HG02852 (cell line): ENCODE measurements at regions not wholly inside any gene's neighbourhood (a gene's known extent, or its start where the extent isn't known, plus 50 kb on each side); places are given as distances from the start of the nearest gene placed in this dataset.
"Not testable (repeated sequence)": the region's sequence is repeated elsewhere in the genome, so short reads cannot be mapped to it uniquely, and the experiment has no call there.

ENCODE experiments used
- ATAC-seq: cut with Tn5 transposase; IDR thresholded peaks from one replicate; pipeline ENCODE4 v1.9.1; 2021; ENCODE audit warnings: mild to moderate bottlenecking, moderate library complexity; ENCODE audit not compliant: unreplicated experiment

DNA sequence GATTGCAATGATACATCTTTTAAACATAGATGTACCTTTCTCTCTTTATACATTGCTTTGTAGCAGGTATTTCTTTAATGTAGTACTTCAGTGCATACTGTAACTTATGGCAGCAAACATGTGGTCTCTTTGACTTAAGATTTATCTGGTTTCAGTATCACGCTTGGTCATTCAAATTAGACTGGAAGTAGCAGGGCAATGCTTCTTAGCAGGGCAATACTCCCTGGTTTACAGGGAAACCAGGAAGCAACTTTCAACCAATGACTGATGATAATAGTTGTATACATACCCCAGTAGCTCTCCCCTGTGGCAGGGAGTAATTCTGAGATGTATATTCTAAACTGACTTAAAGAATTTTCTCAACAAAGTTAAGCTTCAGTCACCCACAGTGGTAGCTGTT is 761.1 kb upstream of the CDH10 start:
- no peak for ATAC-seq

DNA sequence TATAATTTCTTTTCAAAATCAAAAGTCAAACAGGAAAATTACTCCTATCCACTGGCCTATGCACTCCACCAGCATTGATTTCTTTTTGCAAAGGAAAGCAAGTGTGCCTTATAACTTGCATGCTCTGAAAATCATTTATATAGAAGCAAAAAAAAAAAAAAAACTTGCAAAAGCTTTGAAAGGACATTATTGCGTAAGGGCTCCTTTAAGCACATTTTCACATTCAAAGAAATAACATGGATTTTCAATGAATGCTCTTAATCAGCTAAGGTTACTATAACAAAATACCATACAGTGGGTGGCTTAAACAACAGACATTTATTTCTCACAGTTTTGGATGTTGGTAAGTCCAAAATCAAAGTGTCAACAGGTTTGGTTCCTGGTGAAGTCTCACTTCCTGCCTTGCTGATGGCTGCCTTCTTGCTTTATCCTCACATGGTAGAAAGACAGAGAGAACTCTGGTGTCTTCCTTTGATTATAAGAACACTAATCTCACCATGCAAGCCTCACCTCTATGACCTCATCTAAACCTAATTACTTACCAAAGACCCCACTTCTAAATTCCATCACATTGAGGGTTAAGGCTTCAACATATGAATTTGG is 755.2 kb upstream of the CDH10 start:
- ATAC-seq, result no peak

- ATAC-seq, result no peak
Observed at GRCh38 chr5:25393957-25394356, 749.2 kb upstream of the CDH10 start.

DNA sequence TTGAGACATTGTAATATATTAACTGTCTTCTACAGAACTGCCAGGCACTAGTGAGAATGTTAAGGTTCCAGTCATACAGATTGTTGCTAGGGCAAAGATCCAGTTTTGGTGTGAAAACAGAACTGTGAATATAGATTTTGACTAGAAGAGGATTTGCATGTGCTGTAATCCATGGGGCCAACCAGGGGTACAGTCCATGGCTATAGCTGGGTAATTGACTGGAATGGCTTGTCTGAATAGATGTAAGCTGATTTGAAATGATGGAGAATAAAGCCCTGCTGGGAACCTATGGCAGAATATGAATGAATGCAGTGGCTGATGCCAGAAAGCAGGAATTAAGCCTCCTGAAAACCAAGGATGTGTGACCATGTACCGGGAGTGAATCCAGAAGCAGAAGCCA is 748.5 kb upstream of the CDH10 start:
- ATAC-seq, result no peak

- ATAC-seq, result no peak
Observed at GRCh38 chr5:25387953-25388352, 743.2 kb upstream of the CDH10 start.

- no peak for ATAC-seq
Observed at GRCh38 chr5:25362799-25363198, 718.0 kb upstream of the CDH10 start.

DNA sequence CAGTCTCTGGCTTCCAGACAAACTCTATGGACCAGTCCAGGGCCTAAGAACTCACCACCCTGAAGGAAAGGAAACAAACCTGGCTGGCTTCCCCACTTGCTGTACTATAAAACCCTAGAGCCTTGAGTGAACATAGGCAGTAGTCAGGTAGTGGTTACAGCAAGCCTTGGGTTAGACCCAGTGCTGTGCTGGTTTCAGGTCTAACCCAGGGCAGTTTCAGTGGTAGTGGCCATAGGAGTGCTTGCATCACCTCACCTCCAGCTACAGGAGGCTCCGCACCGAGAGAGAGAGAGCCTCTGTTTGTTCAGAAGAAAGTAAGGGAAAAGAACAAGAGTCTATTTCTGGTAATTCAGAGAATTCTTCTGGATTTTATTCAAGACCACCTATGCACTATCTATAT is 714.1 kb upstream of the CDH10 start:
- ATAC-seq, result no peak

- ATAC-seq, result no peak
Observed at GRCh38 chr5:25357605-25358004, 712.8 kb upstream of the CDH10 start.

DNA sequence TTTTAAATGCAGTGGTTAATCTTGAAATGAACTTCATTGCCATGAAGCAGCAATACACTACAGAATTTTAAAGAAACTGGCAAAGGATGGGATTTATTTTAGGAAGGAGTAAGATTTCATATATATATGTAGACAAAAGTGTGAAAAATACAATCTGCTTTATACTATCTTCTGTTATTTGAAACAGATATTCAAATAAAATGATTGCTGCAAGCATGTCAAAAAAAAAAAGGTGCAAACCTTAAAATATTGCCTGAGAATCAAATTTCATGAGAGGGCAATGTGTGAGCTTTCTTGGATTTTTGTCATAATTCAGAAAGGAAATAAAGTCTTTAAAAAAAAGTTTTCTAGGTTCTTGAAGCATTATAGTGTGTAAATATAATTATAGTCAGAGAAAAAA is 705.0 kb upstream of the CDH10 start:
- ATAC-seq, result no peak

DNA sequence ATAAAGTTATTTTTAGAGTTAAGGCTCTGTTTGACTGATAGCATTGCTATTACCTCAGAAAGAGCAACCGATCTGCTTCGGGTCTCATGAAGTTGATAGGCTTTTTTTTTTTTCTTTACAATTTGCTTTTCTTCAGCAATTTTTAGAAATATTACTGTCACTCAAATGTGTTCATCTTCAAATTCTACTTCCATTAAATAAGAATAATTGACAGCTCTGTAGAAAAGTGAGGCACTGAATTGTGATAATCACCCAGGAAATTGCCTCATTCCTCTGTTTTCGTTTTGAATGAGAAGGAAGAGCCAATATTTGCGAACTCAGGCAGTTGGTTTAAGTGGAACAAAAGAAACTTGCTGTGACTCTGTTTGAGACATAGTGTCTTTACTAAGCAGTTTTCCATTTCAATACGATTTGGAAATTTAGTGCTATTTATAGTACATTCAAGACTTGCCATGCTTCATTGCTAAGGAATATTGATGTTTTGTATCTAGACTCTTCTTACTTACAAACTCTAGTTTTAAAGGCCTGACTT is 700.5 kb upstream of the CDH10 start:
- ATAC-seq, result no peak

DNA sequence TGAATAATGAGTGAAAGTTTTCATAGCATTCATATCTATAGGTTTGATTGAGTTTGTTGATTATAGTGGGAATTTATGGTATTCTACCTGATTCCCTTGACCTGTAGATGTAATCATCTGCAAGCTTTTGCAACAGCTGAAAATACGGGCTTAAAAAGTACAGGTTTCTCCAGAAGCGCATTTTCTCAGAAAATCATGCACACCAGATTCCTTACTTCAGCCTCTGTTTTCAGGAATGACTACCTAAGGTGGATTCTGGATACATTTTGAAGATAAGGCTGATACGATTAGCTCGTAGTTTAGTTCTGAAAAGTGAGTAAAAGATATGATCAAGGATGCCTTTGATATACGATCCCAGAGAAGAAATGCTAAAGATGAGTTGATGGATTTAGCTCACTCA is 694.8 kb upstream of the CDH10 start:
- no peak for ATAC-seq

GRCh38 chr5:25334350-25334749 is 689.6 kb upstream of the CDH10 start:
- ATAC-seq, result no peak

DNA sequence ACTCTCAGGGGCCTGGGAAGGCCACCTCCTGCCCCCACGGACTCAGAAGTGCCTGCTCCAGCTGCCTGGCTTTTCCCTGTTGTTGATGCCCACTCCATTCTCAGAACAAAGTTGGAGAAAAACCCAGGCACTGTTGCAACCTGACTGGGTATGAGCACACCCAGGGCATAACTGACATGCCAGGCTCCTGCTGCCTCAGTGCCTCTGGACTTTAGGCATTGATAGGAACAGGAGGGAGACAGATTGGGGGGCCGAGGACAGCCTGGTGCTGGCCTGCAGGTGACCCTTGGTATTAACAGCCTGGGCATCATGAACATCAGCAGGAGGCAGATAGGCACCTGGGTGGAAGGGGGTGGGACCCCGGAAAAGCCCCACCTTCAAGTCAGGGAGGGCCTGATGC is 685.9 kb upstream of the CDH10 start:
- ATAC-seq, result no peak

- ATAC-seq, result no peak
Observed at GRCh38 chr5:25327172-25327571, 682.4 kb upstream of the CDH10 start.

DNA sequence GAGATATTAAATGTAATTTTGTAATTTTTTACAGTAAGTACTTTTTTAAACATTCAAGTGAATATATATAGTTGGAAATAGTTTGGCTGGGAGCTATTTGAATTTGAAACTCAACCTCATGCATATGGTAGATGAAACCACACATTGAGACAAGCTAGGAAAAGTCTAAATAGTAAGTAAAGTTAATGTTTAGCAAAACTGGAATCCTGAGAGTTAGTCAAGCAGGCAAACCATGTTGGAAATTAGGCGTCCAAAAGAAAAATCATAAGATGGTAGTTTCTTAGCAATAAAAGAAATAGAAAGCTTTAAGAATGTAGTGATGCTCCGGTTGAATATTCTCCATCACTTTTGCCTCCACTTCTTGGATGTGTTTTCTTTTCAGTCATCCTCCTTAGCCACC is 657.1 kb upstream of the CDH10 start:
- no peak for ATAC-seq

DNA sequence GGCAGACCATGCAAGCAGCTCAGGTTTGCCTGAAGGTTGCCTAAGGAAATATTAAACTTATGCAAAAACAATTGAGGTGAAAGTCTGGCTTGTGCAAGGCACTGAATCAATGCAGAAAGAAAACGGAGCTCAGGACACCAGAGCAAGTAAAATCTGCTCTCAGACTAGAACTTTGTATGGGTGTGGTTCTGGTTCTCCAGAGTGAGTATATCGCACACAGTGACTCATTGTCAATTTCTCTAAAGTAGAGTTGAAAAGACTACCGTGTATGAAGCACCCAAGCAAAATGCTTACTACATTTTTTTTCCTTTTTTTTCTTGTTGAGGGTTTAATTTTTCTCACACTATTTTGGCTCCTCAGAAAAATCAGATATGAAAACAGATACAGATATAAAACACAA is 650.3 kb upstream of the CDH10 start:
- no peak for ATAC-seq

DNA sequence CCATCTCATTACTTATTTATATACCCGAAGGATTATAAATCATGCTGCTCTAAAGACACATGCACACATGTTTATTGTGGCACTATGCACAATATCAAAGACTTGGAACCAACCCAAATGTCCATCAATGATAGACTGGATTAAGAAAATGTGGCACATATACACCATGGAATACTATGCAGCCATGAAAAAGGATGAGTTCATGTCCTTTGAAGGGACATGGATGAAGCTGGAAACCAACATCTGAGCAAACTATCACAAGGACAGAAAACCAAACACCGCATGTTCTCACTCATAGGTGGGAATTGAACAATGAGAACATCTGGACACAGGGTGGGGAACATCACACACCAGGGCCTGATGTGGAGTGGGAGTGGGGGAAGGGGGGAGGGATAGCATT is 645.0 kb upstream of the CDH10 start:
- not testable (repeated sequence) for ATAC-seq

- ATAC-seq, result no peak
Observed at GRCh38 chr5:25286319-25286718, 641.5 kb upstream of the CDH10 start.

DNA sequence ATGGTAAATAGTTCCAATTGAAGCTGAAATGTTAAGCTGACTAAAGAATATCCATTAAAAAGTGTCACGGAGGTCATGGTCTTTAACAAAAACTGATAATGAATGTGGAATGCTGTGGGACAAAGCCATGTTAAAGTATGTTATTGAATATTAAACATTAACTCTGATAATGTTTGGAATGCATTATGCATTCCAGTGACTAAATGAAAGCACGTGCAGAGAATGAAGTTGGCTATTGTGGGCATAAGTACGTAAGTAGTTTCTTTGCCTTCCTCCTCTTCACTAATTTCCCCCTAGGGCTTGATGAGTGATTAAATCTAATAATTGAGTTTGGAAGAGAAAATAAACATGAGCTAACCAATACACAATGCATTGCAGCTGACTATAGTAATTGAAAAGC is 640.4 kb upstream of the CDH10 start:
- ATAC-seq, result no peak

GRCh38 chr5:25263507-25263906 is 618.7 kb upstream of the CDH10 start:
- ATAC-seq, result not testable (repeated sequence)

DNA sequence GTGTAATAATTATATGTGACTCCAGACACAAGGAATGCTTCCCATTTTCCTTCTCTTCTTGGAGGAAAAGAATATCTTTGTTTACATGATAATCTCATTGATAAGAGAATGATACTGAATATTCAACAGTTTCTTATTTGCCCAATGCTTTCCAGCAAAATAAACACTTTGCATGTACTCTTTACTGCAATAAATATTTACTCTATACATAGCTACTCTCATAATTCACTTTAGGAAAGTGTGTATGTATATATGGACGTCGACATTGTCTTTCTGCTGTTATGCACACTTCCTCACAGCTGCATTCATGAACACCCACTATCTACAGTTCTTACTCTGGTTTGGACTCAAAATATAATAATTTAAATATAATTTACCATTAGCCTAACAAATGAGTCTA is 617.4 kb upstream of the CDH10 start:
- no peak for ATAC-seq

- ATAC-seq, result no peak
Observed at GRCh38 chr5:25255128-25255527, 610.4 kb upstream of the CDH10 start.

DNA sequence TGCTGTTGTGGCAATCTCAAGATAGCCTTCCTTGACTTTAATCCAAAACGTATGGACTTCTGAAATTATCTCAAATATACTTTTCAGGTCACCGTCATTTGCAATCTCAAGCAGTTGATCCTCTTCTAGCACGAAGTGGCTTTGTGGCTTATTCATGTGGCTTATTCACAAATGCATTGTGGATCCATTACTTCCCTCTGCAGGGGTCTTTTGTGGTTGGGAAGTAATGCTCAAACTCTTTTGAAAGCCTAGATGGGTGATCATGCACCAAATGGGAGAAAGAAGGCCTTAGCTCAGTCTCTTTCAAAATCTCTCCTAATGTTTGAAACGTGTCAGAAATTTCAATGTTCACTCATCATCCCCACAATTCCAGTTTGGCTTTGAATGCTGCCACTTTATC is 597.2 kb upstream of the CDH10 start:
- ATAC-seq, result no peak
